Kidney (tissue), 13 donors: ENCODE measurements at regions not wholly inside any gene's neighbourhood (a gene's known extent, or its start where the extent isn't known, plus 50 kb on each side); places are given as distances from the start of the nearest gene placed in this dataset.

Experiments
- DNase-seq, 5 donors: peaks; one replicate each; pipeline ENCODE4 v3.0.0-alpha.2; 2013 to 2020
- FAIRE-seq: peaks from 2 replicates; lab custom pipeline; 2012; peaks lifted over from hg19 to GRCh38; lab: Jason Lieb, UNC
- H3K27ac ChIP-seq, 2 donors: one replicate each; pipeline ENCODE4 v1.7.0; 2013; ENCODE audit warnings: low read depth in 2 of 2, low read length in 2 of 2, inconsistent platforms in 1 of 2
- H3K27me3 ChIP-seq: one replicate; pipeline ENCODE4 v1.7.1; 2013; ENCODE audit warnings: low read length, inconsistent platforms; ENCODE audit not compliant: control insufficient read depth, insufficient read depth
- H3K36me3 ChIP-seq, 3 donors: one replicate each; pipeline versions ENCODE4 v1.7.0 to v1.7.1; 2013; ENCODE audit warnings: low read length in 3 of 3, control low read depth in 1 of 3, inconsistent platforms in 1 of 3; ENCODE audit not compliant: insufficient read depth in 3 of 3, control insufficient read depth in 2 of 3
- H3K4me1 ChIP-seq, 3 donors: one replicate each; pipeline versions ENCODE4 v1.7.0 to v1.7.1; 2013; ENCODE audit warnings: low read length in 3 of 3, inconsistent platforms in 1 of 3, low read depth in 1 of 3; ENCODE audit not compliant: control insufficient read depth in 2 of 3, insufficient read depth in 2 of 3
- H3K4me3 ChIP-seq, 3 donors: one replicate each; pipeline versions ENCODE4 v1.7.0 to v1.8.1; 2013; ENCODE audit warnings: low read length in 3 of 3, control low read depth in 1 of 3, inconsistent platforms in 1 of 3
- H3K9ac ChIP-seq, 3 donors: one replicate each; pipeline versions ENCODE4 v1.7.0 to v1.7.1; 2013; ENCODE audit warnings: low read length in 3 of 3, control low read depth in 1 of 3, inconsistent platforms in 1 of 3
- H3K9me3 ChIP-seq, 3 donors: one replicate each; pipeline versions ENCODE4 v1.7.0 to v1.7.1; 2013; ENCODE audit warnings: low read length in 3 of 3, control low read depth in 1 of 3, inconsistent platforms in 1 of 3; ENCODE audit not compliant: control insufficient read depth in 2 of 3, insufficient read depth in 1 of 3
- intact Hi-C: fragments of 100-400 bp; cut with DNase I; formaldehyde crosslinking; loops from one replicate; pipeline ENCODE4 v1.11.1; 2022
- TF ChIP-seq, protein P1 (sequence below): IDR thresholded peaks from 3 replicates; pipeline ENCODE4 v1.5.1; 2012; ENCODE audit warnings: mild to moderate bottlenecking, moderate library complexity, borderline replicate concordance; ENCODE audit not compliant: insufficient read depth; ENCODE audit errors: extremely low read depth
- donor health status: control.
- donor health status: control.
- donor health status: control.
- donor health status: control.
- donor health status: control.
- donor health status: DM: yes; HTN: yes; CAD: no.
- donor health status: Normal renal cell carcinoma (clear cell type).

DNA sequence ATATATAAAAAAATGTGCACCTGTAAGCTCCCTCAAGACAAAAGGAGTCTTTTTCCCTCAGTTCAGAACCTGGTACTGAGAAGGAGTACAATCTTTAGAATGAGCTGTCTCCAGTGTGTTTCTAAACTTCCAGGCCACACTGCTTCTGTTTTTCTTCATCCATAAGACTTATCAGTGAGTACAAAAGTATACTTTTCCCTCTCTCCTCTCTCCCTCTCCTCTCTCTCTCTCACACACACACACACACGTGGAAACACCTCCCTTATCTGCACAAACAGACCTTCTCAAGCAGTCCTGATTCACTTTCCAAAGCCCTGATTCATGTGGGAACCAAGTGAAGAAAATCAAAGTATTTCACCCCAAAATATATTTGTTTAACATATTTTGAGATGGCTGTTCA lies 220.7 kb upstream of the UBASH3B start:
- Histone ChIP-seq H3K27me3 (no peaks in the 10 kb centered on the region), H3K36me3 (no peaks in the 10 kb centered on the region), H3K9ac (no peak overlapping the region), H3K4me3 (no peak overlapping the region), H3K9me3 (no peaks in the 10 kb centered on the region), H3K4me1 (peaks cover 0 to 1% (median 0%) of the 10 kb centered on the region in 3 donors), H3K27ac (no peak overlapping the region)
- DNase-seq (no peak), FAIRE-seq (no peak)
- TF ChIP-seq, protein P1, sequence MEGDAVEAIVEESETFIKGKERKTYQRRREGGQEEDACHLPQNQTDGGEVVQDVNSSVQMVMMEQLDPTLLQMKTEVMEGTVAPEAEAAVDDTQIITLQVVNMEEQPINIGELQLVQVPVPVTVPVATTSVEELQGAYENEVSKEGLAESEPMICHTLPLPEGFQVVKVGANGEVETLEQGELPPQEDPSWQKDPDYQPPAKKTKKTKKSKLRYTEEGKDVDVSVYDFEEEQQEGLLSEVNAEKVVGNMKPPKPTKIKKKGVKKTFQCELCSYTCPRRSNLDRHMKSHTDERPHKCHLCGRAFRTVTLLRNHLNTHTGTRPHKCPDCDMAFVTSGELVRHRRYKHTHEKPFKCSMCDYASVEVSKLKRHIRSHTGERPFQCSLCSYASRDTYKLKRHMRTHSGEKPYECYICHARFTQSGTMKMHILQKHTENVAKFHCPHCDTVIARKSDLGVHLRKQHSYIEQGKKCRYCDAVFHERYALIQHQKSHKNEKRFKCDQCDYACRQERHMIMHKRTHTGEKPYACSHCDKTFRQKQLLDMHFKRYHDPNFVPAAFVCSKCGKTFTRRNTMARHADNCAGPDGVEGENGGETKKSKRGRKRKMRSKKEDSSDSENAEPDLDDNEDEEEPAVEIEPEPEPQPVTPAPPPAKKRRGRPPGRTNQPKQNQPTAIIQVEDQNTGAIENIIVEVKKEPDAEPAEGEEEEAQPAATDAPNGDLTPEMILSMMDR = no peak
- intact Hi-C loops = no loop called here

DNA sequence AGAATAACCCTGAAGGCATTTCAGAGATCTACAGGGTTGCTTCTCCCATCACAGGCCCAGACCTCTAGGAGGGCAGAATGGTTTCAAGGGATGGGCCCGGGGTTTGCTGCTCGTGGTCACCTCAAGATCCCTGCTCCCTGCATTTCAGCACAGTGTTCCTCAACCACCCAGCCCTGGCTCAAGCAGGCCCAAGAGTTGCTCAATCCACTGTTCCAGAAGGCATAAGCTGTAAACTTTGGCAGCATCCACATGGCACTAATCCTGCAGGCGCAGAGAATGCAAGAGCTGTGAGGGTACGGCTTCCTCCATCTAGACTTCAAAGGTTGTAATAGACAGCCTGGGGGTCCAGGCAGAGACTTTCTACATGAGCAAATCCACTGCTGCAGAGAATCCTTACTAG lies 225.0 kb upstream of the UBASH3B start:
- TF ChIP-seq, protein P1 = no peak
- FAIRE-seq (no peak), DNase-seq (no peak)
- Histone ChIP-seq H3K36me3 (no peaks in the 10 kb centered on the region), H3K9me3 (no peaks in the 10 kb centered on the region), H3K27ac (no peak overlapping the region), H3K4me1 (no peaks in the 10 kb centered on the region), H3K27me3 (no peaks in the 10 kb centered on the region), H3K9ac (no peak overlapping the region), H3K4me3 (no peak overlapping the region)
- intact Hi-C loops = no loop called here

DNA sequence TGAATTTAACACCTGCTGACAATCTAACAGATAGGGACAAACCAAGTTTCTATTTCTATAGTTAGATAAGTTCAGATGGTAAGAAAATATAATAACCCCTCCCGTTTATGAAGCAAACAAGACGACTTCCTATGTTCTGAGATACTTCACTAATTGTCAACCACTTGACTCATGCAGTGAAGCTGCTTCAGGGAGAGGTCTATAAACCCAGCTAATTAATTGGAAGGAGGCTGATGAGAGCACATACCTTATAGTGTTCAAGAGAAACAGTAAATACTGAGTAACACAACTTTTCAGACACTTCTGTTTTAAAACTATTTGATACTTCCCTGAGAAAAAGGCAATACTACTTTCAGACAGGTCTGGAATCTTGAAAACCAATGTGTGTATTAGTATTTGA lies 229.4 kb upstream of the UBASH3B start:
- Histone ChIP-seq H3K36me3 (no peaks in the 10 kb centered on the region), H3K4me3 (no peak overlapping the region), H3K27ac (no peak overlapping the region), H3K9ac (no peak overlapping the region), H3K4me1 (no peaks in the 10 kb centered on the region), H3K27me3 (no peaks in the 10 kb centered on the region), H3K9me3 (no peaks in the 10 kb centered on the region)
- no peak for DNase-seq
- no peak for FAIRE-seq
- TF ChIP-seq, protein P1 = no peak
- intact Hi-C loops = no loop called here

DNA sequence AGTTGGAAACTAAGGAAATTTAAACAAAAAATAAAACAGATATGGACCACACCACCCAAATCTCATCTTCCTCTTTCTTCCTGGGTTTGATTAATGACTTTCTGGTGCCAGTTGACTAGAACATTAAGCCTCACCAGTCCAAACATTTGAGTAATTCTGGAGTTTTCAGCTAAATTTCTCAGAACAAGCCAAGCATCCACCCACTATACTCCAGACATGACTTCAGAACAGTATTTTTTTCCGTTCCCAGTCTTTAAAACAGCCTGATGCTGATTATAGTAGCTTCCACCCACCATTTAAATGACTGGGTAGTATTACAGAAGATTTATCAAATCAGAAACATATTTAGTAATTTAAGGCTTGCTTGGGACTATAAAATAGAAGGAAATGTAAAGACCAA lies 230.9 kb upstream of the UBASH3B start:
- DNase-seq = no peak
- no peak overlapping the region for H3K27ac ChIP-seq
- H3K4me3 ChIP-seq = no peak overlapping the region
- H3K4me1 ChIP-seq = no peaks in the 10 kb centered on the region
- H3K9me3 ChIP-seq = no peaks in the 10 kb centered on the region
- intact Hi-C loops = no loop called here
- no peak for FAIRE-seq
- no peak overlapping the region for H3K9ac ChIP-seq
- no peaks in the 10 kb centered on the region for H3K27me3 ChIP-seq
- H3K36me3 ChIP-seq = no peaks in the 10 kb centered on the region
- TF ChIP-seq, protein P1 = no peak
